ENCODE measurements at regions not wholly inside any gene's neighbourhood (a gene's known extent, or its start where the extent isn't known, plus 50 kb on each side); places are given as distances from the start of the nearest gene placed in this dataset.
A peak's percentile ranks its signal among the peaks of the same experiment; 100 is the strongest.
"Not testable (repeated sequence)": the region's sequence is repeated elsewhere in the genome, so short reads cannot be mapped to it uniquely, and the experiment has no call there.

DNA sequence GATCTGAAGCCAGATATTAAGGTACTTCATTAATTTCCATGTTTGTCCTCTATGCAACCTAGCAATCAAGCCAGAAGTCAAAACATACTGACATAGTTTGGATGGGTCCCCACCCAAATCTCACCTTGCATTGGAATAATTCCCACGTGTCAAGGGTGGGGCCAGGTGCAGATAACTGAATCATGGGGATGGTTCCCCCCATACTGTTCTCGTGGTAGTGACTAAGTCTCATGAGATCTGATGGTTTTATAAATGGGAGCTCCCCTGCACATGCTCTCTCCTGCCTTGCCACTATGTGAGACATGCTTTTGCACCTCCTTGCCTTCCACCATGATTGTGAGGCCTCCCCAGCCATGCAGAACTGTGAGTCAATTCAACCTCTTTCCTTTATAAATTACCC lies 143.9 kb upstream of the C1QTNF3 start:
- in situ Hi-C loops (cut with HindIII; ENCODE audit: low pct_ligation_motif_present, low pct_unique_long_range_greater_than_20kb, low sequenced_read_pairs); DNase-seq: not testable (repeated sequence)

DNA sequence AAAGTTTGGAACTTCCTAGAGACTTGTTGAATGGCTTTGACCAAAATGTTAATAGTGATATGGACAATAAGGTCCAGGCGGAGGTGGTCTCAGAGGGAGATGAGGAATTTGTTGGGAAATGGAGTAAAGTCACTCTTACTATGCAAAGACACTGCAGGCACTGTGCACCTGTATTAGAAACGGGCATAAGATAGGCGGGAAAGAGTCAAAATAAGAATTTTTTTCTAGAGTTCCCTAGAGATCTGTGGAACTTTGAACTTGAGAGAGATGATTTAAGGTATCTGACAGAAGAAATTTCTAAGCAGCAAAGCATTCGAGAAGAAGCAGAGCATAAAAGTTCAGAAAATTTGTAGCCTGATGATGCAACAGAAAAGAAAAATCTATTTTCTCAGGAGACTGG lies 144.4 kb upstream of the C1QTNF3 start:
- in situ Hi-C loops (cut with HindIII; ENCODE audit: low pct_ligation_motif_present, low pct_unique_long_range_greater_than_20kb, low sequenced_read_pairs) = not testable (repeated sequence)

DNA sequence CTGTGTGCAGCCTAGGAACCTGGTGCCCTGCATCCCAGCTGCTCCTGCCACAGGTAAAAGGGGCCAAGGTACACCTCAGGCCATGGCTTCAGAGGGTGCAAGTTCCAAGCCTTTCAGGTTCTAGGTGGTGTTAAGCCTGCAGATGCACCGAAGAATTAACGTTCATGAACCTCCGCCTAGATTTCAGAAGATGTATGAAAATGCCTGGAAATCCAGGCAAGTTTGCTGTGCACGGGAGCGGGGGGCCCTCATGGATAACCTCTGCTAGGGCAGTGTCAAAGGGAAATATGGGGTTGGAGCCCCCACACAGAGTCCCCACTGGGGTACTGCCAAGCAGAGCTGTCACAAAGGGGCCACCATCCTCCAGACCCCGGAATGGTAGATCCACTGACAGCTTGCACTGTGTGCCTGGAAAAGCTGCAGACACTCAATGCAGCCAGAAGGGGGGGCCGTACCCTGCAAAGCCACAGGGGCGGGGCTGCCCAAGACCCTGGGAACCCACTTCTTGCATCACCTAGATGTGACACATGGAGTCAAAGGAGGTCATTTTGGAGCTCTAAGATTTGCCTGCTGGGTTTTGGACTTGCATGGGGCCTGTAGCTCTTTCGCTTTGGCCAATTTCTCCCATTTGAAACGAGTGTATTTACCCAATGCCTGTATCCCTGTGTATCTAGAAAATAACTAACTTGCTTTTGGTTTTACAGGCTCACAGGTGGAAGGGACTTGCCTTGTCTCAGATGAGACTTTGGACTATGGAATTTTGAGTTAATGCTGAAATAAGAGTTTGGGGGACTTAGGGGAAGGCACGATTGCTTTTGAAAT lies 145.2 kb upstream of the C1QTNF3 start:
- in situ Hi-C loops (cut with HindIII; ENCODE audit: low pct_ligation_motif_present, low pct_unique_long_range_greater_than_20kb, low sequenced_read_pairs) = not testable (repeated sequence)
- peak; percentile 49 for DNase-seq

More for the DNA sequence above, 144.4 kb upstream of the C1QTNF3 start:
- DNase-seq = not testable (repeated sequence)

DNA sequence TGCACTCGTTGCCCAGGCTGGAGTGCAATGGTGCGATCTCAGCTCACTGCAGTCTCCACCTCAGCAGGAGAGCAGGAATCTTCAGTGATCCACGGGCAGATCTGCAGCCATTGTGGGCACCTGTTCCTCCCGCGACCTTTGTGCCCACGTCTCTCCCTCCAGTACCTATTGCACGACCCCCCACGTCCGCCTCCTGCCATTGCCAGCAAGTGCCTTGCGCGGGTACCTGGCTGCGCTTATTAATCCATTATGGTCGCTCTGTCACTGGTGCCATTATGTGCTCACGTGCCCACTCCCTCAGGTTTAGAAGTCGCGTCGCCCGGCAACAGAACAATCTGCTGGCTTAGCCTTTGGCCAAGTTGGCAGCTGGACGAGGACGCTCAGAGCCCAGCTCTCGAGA lies 146.2 kb upstream of the C1QTNF3 start:
- DNase-seq; in situ Hi-C loops (cut with HindIII; ENCODE audit: low pct_ligation_motif_present, low pct_unique_long_range_greater_than_20kb, low sequenced_read_pairs): not testable (repeated sequence)

DNA sequence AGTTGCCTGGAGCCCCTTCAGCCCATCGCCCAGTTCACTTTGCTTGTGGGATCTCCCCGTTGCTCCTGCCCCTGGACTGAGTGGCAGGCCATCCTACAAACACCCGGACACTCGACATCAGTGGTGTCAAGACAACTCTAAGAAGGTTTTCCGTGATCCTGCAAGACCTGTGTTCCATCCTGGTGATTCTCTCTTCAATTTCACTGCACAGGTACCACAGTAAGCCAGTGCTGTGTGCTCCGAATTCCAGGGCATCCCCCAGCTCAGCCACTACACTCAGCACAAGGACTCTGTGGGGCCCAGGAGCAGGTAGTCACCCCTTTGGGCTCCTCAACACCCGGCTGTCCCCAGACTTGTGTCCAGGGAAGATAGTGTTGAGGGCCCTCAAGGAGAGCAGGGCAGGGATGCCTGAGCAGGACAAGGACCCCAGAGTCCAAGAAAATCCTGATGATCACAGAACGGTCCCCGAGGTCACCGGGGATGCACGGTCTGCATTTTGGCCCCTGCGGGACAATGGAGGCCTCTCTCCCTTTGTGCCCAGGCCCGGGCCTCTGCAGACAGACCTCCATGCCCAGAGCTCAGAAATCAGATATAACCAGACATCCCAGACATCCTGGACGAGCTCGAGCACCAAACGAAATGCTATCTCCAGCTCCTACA lies 146.9 kb upstream of the C1QTNF3 start:
- DNase-seq = not testable (repeated sequence)

DNA sequence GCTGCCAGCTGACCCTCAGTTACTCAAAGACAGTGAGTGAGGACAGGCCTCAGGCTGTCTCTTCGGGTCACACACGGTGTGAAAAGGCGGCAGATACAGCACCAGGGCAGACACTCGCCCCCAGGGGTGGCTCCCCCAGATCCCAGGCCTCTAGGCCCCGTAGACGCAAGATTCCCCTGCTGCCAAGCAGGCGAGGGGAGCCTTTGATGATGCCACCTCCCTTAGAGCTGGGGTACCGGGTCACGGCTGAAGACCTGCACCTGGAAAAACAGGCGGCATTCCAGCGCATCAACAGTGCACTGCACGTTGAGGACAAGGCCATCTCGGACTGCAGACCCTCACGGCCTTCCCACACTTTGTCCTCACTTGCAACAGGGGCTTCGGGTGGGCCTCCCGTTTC lies 147.5 kb upstream of the C1QTNF3 start:
- in situ Hi-C loops (cut with HindIII; ENCODE audit: low pct_ligation_motif_present, low pct_unique_long_range_greater_than_20kb, low sequenced_read_pairs); DNase-seq: not testable (repeated sequence)

More for the DNA sequence above, 146.9 kb upstream of the C1QTNF3 start:
- in situ Hi-C loops (cut with HindIII; ENCODE audit: low pct_ligation_motif_present, low pct_unique_long_range_greater_than_20kb, low sequenced_read_pairs) = not testable (repeated sequence)

DNA sequence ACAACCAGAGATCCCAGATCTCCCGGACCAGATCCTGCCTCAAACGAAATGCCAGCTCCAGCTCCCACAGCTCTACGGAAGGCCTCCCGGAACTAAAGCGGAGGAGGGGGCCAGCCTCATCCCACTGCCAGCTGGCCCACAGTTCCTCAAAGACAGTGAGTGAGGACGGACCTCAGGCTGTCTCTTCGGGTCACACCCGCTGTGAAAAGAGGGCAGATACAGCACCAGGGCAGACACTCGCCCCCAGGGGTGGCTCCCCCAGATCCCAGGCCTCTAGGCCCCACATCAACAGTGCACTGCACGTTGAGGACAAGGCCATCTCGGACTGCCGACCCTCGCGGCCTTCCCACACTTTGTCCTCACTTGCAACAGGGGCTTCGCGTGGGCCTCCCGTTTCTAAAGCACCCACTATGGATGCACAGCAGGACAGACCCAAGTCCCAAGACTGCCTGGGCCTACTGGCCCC lies 148.3 kb upstream of the C1QTNF3 start:
- in situ Hi-C loops (cut with HindIII; ENCODE audit: low pct_ligation_motif_present, low pct_unique_long_range_greater_than_20kb, low sequenced_read_pairs); DNase-seq: not testable (repeated sequence)

DNA sequence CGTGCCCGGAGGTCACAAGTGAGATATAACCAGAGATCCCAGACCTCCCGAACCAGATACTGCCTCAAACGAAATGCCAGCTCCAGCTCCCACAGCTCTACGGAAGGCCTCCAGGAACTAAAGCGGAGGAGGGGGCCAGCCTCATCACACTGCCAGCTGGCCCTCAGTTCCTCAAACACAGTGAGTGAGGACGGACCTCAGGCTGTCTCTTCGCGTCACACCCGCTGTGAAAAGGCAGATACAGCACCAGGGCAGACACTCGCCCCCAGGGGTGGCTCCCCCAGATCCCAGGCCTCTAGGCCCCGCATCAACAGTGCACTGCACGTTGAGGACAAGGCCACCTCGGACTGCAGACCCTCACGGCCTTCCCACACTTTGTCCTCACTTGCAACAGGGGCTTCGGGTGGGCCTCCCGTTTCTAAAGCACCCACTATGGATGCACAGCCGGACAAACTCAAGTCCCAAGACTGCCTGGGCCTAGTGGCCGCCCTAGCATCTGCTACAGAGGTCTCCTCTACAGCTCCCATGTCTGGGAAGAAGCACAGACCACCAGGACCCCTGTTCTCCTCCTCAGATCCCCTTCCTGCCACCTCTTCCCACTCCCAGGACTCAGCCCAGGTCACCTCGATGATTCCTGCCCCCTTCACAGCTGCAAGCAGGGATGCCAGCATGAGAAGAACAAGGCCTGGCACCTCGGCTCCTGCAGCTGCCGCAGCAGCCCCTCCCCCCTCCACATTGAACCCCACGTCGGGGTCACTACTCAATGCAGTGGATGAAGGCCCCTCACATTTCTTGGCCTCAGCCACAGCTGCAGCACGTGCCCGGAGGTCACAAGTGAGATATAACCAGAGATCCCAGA lies 149.3 kb upstream of the C1QTNF3 start:
- DNase-seq; in situ Hi-C loops (cut with HindIII; ENCODE audit: low pct_ligation_motif_present, low pct_unique_long_range_greater_than_20kb, low sequenced_read_pairs): not testable (repeated sequence)

DNA sequence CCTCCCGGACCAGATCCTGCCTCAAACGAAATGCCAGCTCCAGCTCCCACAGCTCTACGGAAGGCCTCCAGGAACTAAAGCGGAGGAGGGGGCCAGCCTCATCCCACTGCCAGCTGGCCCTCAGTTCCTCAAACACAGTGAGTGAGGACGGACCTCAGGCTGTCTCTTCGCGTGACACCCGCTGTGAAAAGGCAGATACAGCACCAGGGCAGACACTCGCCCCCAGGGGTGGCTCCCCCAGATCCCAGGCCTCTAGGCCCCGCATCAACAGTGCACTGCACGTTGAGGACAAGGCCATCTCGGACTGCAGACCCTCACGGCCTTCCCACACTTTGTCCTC lies 149.9 kb upstream of the C1QTNF3 start:
- in situ Hi-C loops (cut with HindIII; ENCODE audit: low pct_ligation_motif_present, low pct_unique_long_range_greater_than_20kb, low sequenced_read_pairs); DNase-seq: not testable (repeated sequence)

DNA sequence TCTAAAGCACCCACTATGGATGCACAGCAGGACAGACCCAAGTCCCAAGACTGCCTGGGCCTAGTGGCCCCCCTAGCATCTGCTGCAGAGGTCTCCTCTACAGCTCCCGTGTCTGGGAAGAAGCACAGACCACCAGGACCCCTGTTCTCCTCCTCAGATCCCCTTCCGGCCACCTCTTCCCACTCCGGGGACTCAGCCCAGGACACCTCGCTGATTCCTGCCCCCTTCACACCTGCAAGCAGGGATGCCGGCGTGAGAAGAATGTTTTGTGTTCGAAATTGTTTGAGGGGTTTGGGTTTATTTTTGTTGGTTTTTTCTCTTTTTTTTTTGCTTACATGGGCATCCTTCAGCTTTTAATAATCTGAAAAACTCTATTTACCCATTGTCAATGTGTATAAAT lies 150.3 kb upstream of the C1QTNF3 start:
- in situ Hi-C loops (cut with HindIII; ENCODE audit: low pct_ligation_motif_present, low pct_unique_long_range_greater_than_20kb, low sequenced_read_pairs); DNase-seq: not testable (repeated sequence)

DNA sequence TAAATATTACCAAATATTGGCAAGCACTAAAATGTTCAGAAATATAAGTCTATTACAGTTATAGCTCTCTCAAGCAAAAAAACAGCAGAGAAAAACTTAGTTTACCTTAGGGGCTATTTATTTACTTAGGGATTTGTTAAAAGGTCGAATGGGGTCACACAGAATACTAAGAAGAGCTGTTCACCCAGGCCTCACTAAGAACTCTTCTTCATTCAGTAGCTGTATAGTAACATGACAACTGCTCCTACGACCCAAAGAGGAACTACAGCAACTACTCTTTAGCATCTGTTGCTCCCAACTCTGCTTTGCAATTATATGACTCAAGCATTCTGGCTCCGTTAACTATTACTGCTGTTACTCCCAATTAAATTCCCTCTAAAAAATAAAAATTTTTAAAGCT lies 150.8 kb upstream of the C1QTNF3 start:
- in situ Hi-C loops (cut with HindIII; ENCODE audit: low pct_ligation_motif_present, low pct_unique_long_range_greater_than_20kb, low sequenced_read_pairs); DNase-seq: not testable (repeated sequence)

DNA sequence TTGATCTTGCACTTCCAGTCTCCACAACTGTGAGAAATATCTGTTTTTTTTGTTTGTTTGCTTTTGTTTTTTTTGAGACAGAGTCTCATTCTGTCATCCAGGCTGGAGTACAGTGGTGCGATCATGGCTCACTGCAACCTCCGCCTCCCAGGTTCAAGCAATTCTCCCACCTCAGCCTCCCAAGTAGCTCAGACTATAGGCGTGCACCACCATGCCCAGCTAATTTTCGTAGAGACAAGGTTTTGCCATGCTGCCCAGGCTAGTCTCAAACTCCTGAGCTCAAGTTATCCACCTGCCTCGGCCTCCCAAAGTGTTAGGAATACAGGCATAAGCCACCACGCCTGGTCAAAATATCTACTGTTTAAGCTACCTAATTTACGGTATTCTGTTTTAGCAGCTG lies 153.1 kb upstream of the C1QTNF3 start:
- in situ Hi-C loops (cut with HindIII; ENCODE audit: low pct_ligation_motif_present, low pct_unique_long_range_greater_than_20kb, low sequenced_read_pairs); DNase-seq: not testable (repeated sequence)

DNA sequence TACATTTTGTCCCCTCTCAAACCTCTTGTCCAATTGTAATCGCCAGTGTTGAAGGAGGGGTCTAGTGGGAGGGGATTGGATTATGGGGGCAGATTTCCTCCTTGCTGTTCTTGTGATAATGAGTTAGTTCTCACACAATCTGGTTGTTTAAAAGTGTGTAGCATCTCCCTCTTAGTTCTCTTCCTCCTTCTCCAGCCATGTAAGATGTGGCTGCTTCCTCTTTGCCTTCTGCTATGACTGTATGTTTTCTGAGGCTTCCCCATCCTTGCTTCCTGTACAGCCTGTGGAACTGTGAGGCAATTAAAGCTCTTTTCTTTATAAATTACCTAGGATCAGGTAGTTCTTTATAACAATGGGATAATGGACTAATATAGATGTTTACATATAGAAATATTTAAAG lies 162.3 kb upstream of the C1QTNF3 start:
- in situ Hi-C loops (cut with HindIII; ENCODE audit: low pct_ligation_motif_present, low pct_unique_long_range_greater_than_20kb, low sequenced_read_pairs); DNase-seq: not testable (repeated sequence)

DNA sequence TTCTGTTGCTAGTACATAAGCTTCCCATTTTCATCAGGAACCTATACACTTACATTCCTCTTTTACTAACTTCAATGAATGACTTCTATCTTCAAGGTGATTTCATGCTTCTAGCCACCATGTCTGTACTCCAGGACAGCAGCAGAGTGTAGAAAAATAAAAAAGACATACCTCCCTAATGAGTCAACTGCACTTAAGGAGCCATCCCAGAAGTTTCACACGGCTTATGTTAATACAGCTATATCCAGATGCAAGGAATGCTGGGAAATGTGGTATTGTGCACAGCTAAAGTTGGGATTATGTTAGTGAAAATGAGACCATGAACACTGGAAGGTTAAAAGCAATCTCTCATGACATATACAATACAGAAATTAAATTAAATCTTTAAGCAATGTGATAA lies 174.4 kb upstream of the C1QTNF3 start:
- in situ Hi-C loops (cut with HindIII; ENCODE audit: low pct_ligation_motif_present, low pct_unique_long_range_greater_than_20kb, low sequenced_read_pairs) = not testable (repeated sequence)
- DNase-seq = peak; percentile 52

DNA sequence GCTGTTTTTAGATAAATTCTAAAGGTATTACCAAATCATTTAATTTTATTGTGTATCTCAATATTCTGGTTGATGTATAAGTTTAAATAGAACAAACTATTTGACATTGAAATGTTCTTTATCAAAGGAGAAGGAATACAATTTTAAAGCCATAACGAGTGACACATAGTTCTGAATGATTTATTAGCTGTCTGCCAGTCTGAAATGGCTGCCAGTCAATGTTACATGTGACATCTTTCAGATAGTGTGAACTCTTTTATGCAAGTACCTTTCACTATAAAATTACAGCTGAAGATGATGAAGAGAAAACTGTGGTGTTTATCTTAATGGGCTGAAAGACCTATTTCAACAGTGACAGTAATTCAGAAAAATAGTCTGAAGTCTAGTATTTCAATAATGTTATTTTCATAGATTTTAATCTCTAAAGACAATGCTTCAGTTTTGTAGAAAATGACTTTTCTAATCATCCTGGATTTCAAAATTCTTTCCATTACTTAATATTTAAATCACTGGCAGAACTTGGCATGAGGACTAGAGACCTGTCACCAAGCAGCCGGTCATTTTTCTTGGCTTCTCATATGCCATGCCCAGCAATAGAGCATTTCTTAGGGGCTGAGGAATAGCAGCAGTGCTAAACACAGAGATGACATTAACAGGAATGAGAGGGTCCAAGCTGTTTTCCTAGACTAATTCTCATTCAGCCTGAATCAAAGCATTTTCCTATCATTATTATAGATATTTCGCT lies 178.5 kb upstream of the C1QTNF3 start:
- in situ Hi-C loops (cut with HindIII; ENCODE audit: low pct_ligation_motif_present, low pct_unique_long_range_greater_than_20kb, low sequenced_read_pairs); DNase-seq: not testable (repeated sequence)

DNA sequence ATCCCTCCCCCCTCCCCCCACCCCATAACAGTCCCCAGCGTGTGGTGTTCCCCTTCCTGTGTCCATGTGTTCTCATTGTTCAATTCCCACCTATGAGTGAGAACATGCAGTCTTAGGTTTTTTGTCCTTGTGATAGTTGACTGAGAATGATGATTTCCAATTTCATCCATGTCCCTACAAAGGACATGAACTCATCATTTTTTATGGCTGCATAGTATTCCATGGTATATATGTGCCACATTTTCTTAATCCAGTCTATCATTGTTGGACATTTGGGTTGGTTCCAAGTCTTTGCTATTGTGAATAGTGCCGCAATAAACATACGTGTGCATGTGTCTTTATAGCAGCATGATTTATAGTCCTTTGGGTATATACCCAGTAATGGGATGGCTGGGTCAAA lies 180.1 kb upstream of the C1QTNF3 start:
- DNase-seq; in situ Hi-C loops (cut with HindIII; ENCODE audit: low pct_ligation_motif_present, low pct_unique_long_range_greater_than_20kb, low sequenced_read_pairs): not testable (repeated sequence)

DNA sequence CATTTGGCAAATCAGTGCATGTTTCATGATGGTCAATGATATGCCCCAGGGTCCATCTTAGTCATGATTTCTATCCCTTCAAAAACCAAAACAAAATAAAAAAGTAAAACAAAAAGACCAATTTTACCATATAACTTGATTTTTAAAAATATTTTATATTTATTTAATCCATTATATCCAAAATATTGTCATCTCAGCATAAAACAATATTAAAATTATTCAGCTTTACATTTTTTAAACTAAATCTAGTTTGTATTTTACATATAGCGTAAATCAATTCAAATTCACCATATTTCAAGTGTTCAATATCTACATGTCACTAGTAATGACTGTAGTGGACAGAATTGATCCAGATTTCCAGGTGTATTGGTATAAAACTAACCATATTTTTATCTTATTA lies 187.4 kb upstream of the C1QTNF3 start:
- in situ Hi-C loops (cut with HindIII; ENCODE audit: low pct_ligation_motif_present, low pct_unique_long_range_greater_than_20kb, low sequenced_read_pairs); DNase-seq: not testable (repeated sequence)

DNA sequence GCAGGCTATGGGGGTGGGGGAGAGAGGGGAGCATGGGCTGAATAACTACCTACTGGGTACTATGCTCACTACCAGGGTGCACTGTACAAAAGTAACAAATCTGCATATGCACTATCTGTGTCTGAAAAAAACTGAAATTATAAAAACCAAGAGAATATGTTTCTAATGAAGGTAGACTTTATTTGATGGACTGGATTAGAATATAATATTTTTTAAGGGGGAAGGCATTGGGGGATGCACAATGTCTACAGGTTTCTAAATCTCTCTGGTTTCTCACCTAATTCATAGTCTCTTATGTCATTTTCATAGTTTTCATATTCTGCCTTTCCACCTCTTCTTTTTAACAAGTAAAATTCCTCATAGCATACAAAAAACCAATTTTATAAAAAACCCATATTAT lies 200.8 kb upstream of the C1QTNF3 start:
- DNase-seq; in situ Hi-C loops (cut with HindIII; ENCODE audit: low pct_ligation_motif_present, low pct_unique_long_range_greater_than_20kb, low sequenced_read_pairs): not testable (repeated sequence)

Measured in ACHN (cell line).